DOHH2 (cell line): ENCODE measurements at regions not wholly inside any gene's neighbourhood (a gene's known extent, or its start where the extent isn't known, plus 50 kb on each side); places are given as distances from the start of the nearest gene placed in this dataset.

Experiments
- EZH2phosphoT487 ChIP-seq: fragments of 200-600 bp; sonication (generic); IDR thresholded peaks from 2 replicates; pipeline ENCODE4 v1.6.1; 2017; ENCODE audit warnings: borderline replicate concordance, mild to moderate bottlenecking, antibody characterized with exemption, low read length, moderate library complexity, mixed read lengths
- TF ChIP-seq, protein P1 (sequence below): fragments of 200-600 bp; sonication (generic); IDR thresholded peaks from one replicate; pipeline ENCODE4 v1.5.1; 2014; ENCODE audit warnings: antibody characterized with exemption, mild to moderate bottlenecking, low read depth, low read length; ENCODE audit not compliant: poor library complexity, severe bottlenecking

DNA sequence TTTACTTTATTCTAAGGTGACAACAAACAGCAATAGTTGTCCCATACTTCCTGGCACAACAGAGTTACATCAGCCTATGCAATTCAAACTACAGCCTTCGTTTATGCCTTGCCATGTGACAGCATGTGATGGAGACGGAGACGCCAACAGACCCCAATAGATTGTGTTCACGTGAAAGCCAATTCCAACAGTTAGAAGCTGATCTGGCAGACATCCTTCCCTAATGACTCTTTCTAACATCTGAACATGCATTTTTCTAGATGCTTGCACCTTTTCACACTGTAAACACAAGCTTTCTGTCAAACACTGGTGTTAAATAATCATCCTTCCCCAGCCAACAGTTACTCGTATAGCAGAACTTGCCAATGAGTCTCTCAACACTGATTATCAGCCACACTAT, 694.4 kb upstream of the ALCAM start:
- TF ChIP-seq, protein P1, sequence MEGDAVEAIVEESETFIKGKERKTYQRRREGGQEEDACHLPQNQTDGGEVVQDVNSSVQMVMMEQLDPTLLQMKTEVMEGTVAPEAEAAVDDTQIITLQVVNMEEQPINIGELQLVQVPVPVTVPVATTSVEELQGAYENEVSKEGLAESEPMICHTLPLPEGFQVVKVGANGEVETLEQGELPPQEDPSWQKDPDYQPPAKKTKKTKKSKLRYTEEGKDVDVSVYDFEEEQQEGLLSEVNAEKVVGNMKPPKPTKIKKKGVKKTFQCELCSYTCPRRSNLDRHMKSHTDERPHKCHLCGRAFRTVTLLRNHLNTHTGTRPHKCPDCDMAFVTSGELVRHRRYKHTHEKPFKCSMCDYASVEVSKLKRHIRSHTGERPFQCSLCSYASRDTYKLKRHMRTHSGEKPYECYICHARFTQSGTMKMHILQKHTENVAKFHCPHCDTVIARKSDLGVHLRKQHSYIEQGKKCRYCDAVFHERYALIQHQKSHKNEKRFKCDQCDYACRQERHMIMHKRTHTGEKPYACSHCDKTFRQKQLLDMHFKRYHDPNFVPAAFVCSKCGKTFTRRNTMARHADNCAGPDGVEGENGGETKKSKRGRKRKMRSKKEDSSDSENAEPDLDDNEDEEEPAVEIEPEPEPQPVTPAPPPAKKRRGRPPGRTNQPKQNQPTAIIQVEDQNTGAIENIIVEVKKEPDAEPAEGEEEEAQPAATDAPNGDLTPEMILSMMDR = no peak
- TF ChIP-seq EZH2phosphoT487 = no peak
